SK-N-SH (cell line): ENCODE measurements at regions not wholly inside any gene's neighbourhood (a gene's known extent, or its start where the extent isn't known, plus 50 kb on each side); places are given as distances from the start of the nearest gene placed in this dataset.

Source experiments
- CTCF ChIA-PET: fragments of 300-600, 350-600 bp; formaldehyde crosslinking; extraction: SDS; loops from one replicate; lab custom pipeline; 2021; lab: Yijun Ruan, JAX
- POLR2A ChIA-PET: fragments of 350-600 bp; sonication (Branson Sonifier 250); formaldehyde crosslinking; extraction: SDS; loops from one replicate; lab custom pipeline; 2020; ENCODE audit warnings: antibody characterized with exemption, inconsistent platforms; lab: Yijun Ruan, JAX
- DNase-seq: peaks from one replicate; pipeline ENCODE4 v3.0.0; 2012
- H2AFZ ChIP-seq: fragments of 200-600 bp; sonication (generic); 2 replicates; pipeline ENCODE4 v1.8.1; 2016; ENCODE audit warnings: antibody characterized with exemption, mild to moderate bottlenecking, low read depth
- H3F3A ChIP-seq: fragments of 200-600 bp; sonication (generic); replicated peaks from 2 replicates; pipeline ENCODE3; 2016; ENCODE audit warnings: antibody characterized with exemption, mild to moderate bottlenecking; ENCODE audit not compliant: insufficient read depth
- H3K27ac ChIP-seq, 2 experiments: fragments of 200-500 bp in 1 of 2; fragments of 200-600 bp in 1 of 2; sonication (Bioruptor generic) in 1 of 2; sonication (generic), shearing (Covaris generic) in 1 of 2; 2 replicates each; pipeline versions ENCODE4 v1.5.1 to v1.6.1; 2014 to 2016; ENCODE audit warnings: low read depth in 2 of 2, inconsistent platforms in 1 of 2, low read length in 1 of 2, mild to moderate bottlenecking in 1 of 2, mixed read lengths in 1 of 2
- H3K27me3 ChIP-seq: fragments of 200-600 bp; sonication (generic), shearing (Covaris generic); 2 replicates; pipeline ENCODE4 v1.6.1; 2016; ENCODE audit warnings: mixed run types; ENCODE audit not compliant: insufficient read depth
- H3K36me3 ChIP-seq, 2 experiments: fragments of 200-500 bp in 1 of 2; fragments of 200-600 bp in 1 of 2; sonication (Bioruptor generic) in 1 of 2; sonication (generic) in 1 of 2; replicated peaks in 1 of 2; 2 replicates each; pipeline versions ENCODE3 to v1.5.1; 2014 to 2016; ENCODE audit warnings: low read length in 1 of 2, mild to moderate bottlenecking in 1 of 2; ENCODE audit not compliant: insufficient read depth in 2 of 2, control insufficient read depth in 1 of 2
- H3K4me1 ChIP-seq, 2 experiments: fragments of 200-500 bp in 1 of 2; fragments of 200-600 bp in 1 of 2; sonication (Bioruptor generic) in 1 of 2; sonication (generic), shearing (Covaris generic) in 1 of 2; 2 replicates each; pipeline versions ENCODE4 v1.5.1 to v1.6.1; 2014 to 2016; ENCODE audit warnings: low read depth in 1 of 2, low read length in 1 of 2, mixed run types in 1 of 2; ENCODE audit not compliant: insufficient read depth in 2 of 2, control insufficient read depth in 1 of 2
- H3K4me2 ChIP-seq: fragments of 200-600 bp; sonication (generic), shearing (Covaris generic); 2 replicates; pipeline ENCODE4 v1.6.1; 2017; ENCODE audit warnings: mixed run types
- H3K4me3 ChIP-seq, 2 experiments: fragments of 200-500 bp in 1 of 2; fragments of 200-600 bp in 1 of 2; sonication (Bioruptor generic) in 1 of 2; sonication (generic), shearing (Covaris generic) in 1 of 2; 2 replicates each; pipeline versions ENCODE4 v1.5.1 to v1.8.1; 2014 to 2016; ENCODE audit warnings: low read depth in 2 of 2, inconsistent platforms in 1 of 2, low read length in 1 of 2, mild to moderate bottlenecking in 1 of 2, mixed read lengths in 1 of 2, moderate library complexity in 1 of 2
- H3K79me2 ChIP-seq: fragments of 200-600 bp; sonication (generic); 2 replicates; pipeline ENCODE4 v1.8.1; 2017; ENCODE audit warnings: mild to moderate bottlenecking; ENCODE audit not compliant: insufficient read depth
- H3K9ac ChIP-seq: fragments of 200-600 bp; sonication (generic); 2 replicates; pipeline ENCODE4 v1.6.1; 2017; ENCODE audit warnings: mixed run types
- H3K9me2 ChIP-seq: fragments of 200-600 bp; sonication (generic); 2 replicates; pipeline ENCODE4 v1.6.1; 2017; ENCODE audit warnings: mixed run types
- H3K9me3 ChIP-seq: fragments of 200-600 bp; sonication (generic); 2 replicates; pipeline ENCODE4 v1.6.1; 2017; ENCODE audit warnings: mixed run types, mild to moderate bottlenecking, moderate library complexity
- H4K20me1 ChIP-seq: fragments of 200-600 bp; sonication (generic); 2 replicates; pipeline ENCODE4 v1.6.1; 2017; ENCODE audit warnings: mild to moderate bottlenecking, mixed run types; ENCODE audit not compliant: insufficient read depth
- CHD2 ChIP-seq: fragments of 150-350 bp; IDR thresholded peaks from 2 replicates; pipeline ENCODE4 v1.6.1; 2018; ENCODE audit warnings: low read length; ENCODE audit not compliant: partially characterized antibody
- EP300 ChIP-seq, 2 experiments: IDR thresholded peaks; 2 replicates each; pipeline versions ENCODE4 v1.4.0 to v1.6.1; 2012; ENCODE audit warnings: borderline replicate concordance in 1 of 2, low read depth in 1 of 2, low read length in 1 of 2
- EZH2phosphoT487 ChIP-seq: fragments of 200-600 bp; sonication (generic); IDR thresholded peaks from 2 replicates; pipeline ENCODE4 v1.6.1; 2017; ENCODE audit warnings: low read depth, mixed run types, mild to moderate bottlenecking, antibody characterized with exemption, moderate library complexity, borderline replicate concordance
- FOSL2 ChIP-seq: IDR thresholded peaks from 2 replicates; pipeline ENCODE4 v1.4.0; 2012; ENCODE audit warnings: low read depth, mild to moderate bottlenecking, moderate library complexity, borderline replicate concordance
- FOXJ3 ChIP-seq: sonication (generic); formaldehyde crosslinking; IDR thresholded peaks from 2 replicates; pipeline ENCODE4 v1.5.1; 2020; ENCODE audit warnings: mild to moderate bottlenecking, missing genetic modification reagents
- GATA2 ChIP-seq: sonication (generic); formaldehyde crosslinking; IDR thresholded peaks from 2 replicates; pipeline ENCODE4 v1.5.0; 2020; ENCODE audit warnings: mild to moderate bottlenecking, missing genetic modification reagents
- RCOR1 ChIP-seq: fragments of 150-350 bp; IDR thresholded peaks from 2 replicates; pipeline ENCODE4 v1.6.1; 2017; ENCODE audit warnings: antibody characterized with exemption, low read length
- SIN3A ChIP-seq: IDR thresholded peaks from 2 replicates; pipeline ENCODE4 v1.6.1; 2012; ENCODE audit warnings: low read depth, mild to moderate bottlenecking, low read length, moderate library complexity, borderline replicate concordance
- SMC3 ChIP-seq: IDR thresholded peaks from 2 replicates; pipeline ENCODE4 v1.6.1; 2012; ENCODE audit warnings: low read depth, low read length, improper control_type of control experiment
- TEAD4 ChIP-seq: IDR thresholded peaks from 2 replicates; pipeline ENCODE4 v1.4.0; 2012; ENCODE audit warnings: mild to moderate bottlenecking, borderline replicate concordance; ENCODE audit not compliant: insufficient read depth
- TF ChIP-seq, protein P1 (sequence below): IDR thresholded peaks from 2 replicates; pipeline ENCODE4 v1.4.0; 2012; ENCODE audit warnings: low read depth, borderline replicate concordance
- TF ChIP-seq, protein P2 (sequence below): fragments of 150-350 bp; IDR thresholded peaks from 2 replicates; pipeline ENCODE4 v1.6.1; 2017; ENCODE audit warnings: antibody characterized with exemption, low read length, low read depth, borderline replicate concordance
- TF ChIP-seq, protein P3 (sequence below): fragments of 150-350 bp; IDR thresholded peaks from 2 replicates; pipeline ENCODE4 v1.6.1; 2016; ENCODE audit warnings: mild to moderate bottlenecking, low read depth, low read length

DNA sequence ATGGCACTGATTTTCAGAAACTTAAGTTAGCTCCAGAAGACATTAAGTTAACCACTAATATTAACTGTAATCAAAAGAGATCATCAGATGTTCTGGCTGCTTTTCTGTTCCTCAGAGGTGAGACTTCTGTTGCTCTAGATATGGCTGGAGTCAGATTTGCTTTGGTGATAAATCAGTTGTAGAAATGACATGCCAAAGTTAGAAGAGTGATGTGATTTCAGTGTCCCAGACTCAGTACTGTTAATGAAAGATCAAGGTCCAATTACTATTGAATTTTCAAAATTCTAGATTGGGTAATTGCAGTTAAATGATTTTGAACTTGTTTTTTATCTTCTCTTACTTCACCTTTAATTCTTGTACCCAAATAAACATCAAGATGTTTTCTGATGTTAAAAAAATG is 402.4 kb upstream of the SYNCRIP start:
- TF ChIP-seq TEAD4 (no peak), EZH2phosphoT487 (no peak), CHD2 (no peak), FOSL2 (no peak), EP300 (IDR thresholded peaks at IDR 0.05; ENCODE audit: borderline replicate concordance in 1 of 2, low read depth in 1 of 2, low read length in 1 of 2) (no peak), RCOR1 (no peak), SMC3 (no peak), GATA2 (CRISPR knock-in tag) (no peak)
- TF ChIP-seq, protein P1, sequence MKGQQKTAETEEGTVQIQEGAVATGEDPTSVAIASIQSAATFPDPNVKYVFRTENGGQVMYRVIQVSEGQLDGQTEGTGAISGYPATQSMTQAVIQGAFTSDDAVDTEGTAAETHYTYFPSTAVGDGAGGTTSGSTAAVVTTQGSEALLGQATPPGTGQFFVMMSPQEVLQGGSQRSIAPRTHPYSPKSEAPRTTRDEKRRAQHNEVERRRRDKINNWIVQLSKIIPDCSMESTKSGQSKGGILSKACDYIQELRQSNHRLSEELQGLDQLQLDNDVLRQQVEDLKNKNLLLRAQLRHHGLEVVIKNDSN = no peak
- TF ChIP-seq, protein P2, sequence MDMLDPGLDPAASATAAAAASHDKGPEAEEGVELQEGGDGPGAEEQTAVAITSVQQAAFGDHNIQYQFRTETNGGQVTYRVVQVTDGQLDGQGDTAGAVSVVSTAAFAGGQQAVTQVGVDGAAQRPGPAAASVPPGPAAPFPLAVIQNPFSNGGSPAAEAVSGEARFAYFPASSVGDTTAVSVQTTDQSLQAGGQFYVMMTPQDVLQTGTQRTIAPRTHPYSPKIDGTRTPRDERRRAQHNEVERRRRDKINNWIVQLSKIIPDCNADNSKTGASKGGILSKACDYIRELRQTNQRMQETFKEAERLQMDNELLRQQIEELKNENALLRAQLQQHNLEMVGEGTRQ = no peak
- TF ChIP-seq, protein P3, sequence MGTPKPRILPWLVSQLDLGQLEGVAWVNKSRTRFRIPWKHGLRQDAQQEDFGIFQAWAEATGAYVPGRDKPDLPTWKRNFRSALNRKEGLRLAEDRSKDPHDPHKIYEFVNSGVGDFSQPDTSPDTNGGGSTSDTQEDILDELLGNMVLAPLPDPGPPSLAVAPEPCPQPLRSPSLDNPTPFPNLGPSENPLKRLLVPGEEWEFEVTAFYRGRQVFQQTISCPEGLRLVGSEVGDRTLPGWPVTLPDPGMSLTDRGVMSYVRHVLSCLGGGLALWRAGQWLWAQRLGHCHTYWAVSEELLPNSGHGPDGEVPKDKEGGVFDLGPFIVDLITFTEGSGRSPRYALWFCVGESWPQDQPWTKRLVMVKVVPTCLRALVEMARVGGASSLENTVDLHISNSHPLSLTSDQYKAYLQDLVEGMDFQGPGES = no peak

DNA sequence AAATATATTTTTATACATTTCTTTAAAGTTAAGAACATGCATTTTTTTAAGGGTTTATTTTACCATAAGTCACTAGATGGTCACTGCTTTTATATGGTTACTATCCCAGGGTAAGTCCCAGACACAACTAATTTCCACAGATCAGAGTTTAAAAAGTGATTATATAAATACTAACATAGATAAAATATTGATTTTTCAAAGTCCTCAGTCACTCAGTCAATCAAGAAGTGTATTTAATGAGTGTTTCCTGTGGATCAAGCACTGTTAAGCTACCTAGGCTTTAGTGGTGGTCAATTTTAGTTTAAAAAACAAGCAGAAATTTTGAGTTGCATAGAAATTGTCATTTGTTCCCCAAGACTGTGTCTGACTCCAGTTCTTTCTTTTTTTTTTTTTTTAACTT is 399.5 kb upstream of the SYNCRIP start:
- no peaks in the 10 kb centered on the region for H3K9me3 ChIP-seq
- ChIA-PET POLR2A (no interaction called here), CTCF (no interaction called here)
- H3K27me3 ChIP-seq = no peaks in the 10 kb centered on the region
- no peaks in the 10 kb centered on the region for H4K20me1 ChIP-seq
- no peak overlapping the region for H3K4me2 ChIP-seq
- H3F3A ChIP-seq = no peaks in the 10 kb centered on the region
- no peak overlapping the region for H3K9ac ChIP-seq
- no peak overlapping the region for H2AFZ ChIP-seq
- H3K36me3 ChIP-seq = no peaks in the 10 kb centered on the region
- no peak overlapping the region for H3K27ac ChIP-seq
- no peak for DNase-seq
- no peak overlapping the region for H3K4me3 ChIP-seq
- no peaks in the 10 kb centered on the region; the same call in 1 of the 2 replicates for H3K79me2 ChIP-seq
- no peak for TF ChIP-seq FOSL2
- TF ChIP-seq FOXJ3 (CRISPR knock-in tag) = no peak
- no peak for TF ChIP-seq EP300 (IDR thresholded peaks at IDR 0.05; ENCODE audit: borderline replicate concordance in 1 of 2, low read depth in 1 of 2, low read length in 1 of 2)
- no peak for TF ChIP-seq SIN3A
- no peak for TF ChIP-seq GATA2 (CRISPR knock-in tag)
- TF ChIP-seq, all 33 proteins: peak for 0
- Histone ChIP-seq H3K9me2 (no peaks in the 10 kb centered on the region; the same call in 1 of the 2 replicates), H3K4me1 (no peaks in the 10 kb centered on the region; a peak in 2 of 4 replicates)

More for the DNA sequence above, 402.4 kb upstream of the SYNCRIP start:
- no peaks in the 10 kb centered on the region; the same call in 1 of the 2 replicates for H3K9me2 ChIP-seq
- ChIA-PET POLR2A (no interaction called here), CTCF (no interaction called here)
- H3F3A ChIP-seq = no peaks in the 10 kb centered on the region
- H3K9ac ChIP-seq = no peak overlapping the region
- no peak for DNase-seq
- no peak overlapping the region for H3K4me2 ChIP-seq
- no peaks in the 10 kb centered on the region; the same call in 1 of the 2 replicates for H3K9me3 ChIP-seq
- no peaks in the 10 kb centered on the region; a peak in 1 of 4 replicates for H3K4me1 ChIP-seq
- H3K27me3 ChIP-seq = no peaks in the 10 kb centered on the region
- H2AFZ ChIP-seq = no peak overlapping the region
- no peaks in the 10 kb centered on the region for H3K36me3 ChIP-seq
- no peak overlapping the region for H3K27ac ChIP-seq
- no peak overlapping the region for H3K4me3 ChIP-seq
- no peaks in the 10 kb centered on the region for H4K20me1 ChIP-seq
- no peaks in the 10 kb centered on the region for H3K79me2 ChIP-seq
